ENCODE measurements at regions not wholly inside any gene's neighbourhood (a gene's known extent, or its start where the extent isn't known, plus 50 kb on each side); places are given as distances from the start of the nearest gene placed in this dataset.

DNA sequence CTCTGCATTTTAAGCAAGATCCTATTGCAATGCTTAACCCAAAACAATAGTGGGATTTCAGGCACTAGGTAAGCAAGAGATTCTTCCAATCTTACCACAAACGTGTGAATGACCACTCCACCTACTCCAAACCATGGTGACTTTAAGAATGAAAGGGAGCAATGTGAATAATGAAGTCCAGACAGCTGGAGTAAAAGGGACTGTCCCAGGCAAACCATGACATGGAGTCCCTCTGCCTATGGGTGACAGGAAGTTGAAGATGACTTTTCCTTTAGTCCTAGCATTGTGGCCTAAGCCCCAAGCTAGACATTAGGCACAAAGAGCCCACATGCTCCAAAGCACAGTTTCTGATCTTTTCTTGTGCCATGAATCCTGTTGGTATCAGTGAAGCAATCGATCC is 179.0 kb downstream of the SHQ1 start:
- Histone ChIP-seq H3K27me3 (no peaks in the 10 kb centered on the region), H3K79me2 (no peaks in the 10 kb centered on the region), H3K4me3 (no peak overlapping the region), H3K4me2 (no peak overlapping the region), H3K4me1 (ENCODE audit: insufficient read depth) (no peaks in the 10 kb centered on the region), H3K9me3 (ENCODE audit: low read depth) (no peaks in the 10 kb centered on the region), H3K27ac (no peak overlapping the region), H3K36me3 (replicated peaks; ENCODE audit: insufficient read depth, low read depth) (no peaks in the 10 kb centered on the region), H2AFZ (no peak overlapping the region), H4K20me1 (ENCODE audit: insufficient read depth, poor library complexity, severe bottlenecking) (no peaks in the 10 kb centered on the region), H3K9me2 (replicated peaks; ENCODE audit: insufficient read depth) (no peaks in the 10 kb centered on the region)
- DNase-seq (ENCODE audit: low spot score): no peak
- 84% methylated on average over 2 of the region's 2 CpGs for WGBS (ENCODE audit: low lambda C conversion rate, missing lambda C conversion rate)
- TF ChIP-seq, protein P1, sequence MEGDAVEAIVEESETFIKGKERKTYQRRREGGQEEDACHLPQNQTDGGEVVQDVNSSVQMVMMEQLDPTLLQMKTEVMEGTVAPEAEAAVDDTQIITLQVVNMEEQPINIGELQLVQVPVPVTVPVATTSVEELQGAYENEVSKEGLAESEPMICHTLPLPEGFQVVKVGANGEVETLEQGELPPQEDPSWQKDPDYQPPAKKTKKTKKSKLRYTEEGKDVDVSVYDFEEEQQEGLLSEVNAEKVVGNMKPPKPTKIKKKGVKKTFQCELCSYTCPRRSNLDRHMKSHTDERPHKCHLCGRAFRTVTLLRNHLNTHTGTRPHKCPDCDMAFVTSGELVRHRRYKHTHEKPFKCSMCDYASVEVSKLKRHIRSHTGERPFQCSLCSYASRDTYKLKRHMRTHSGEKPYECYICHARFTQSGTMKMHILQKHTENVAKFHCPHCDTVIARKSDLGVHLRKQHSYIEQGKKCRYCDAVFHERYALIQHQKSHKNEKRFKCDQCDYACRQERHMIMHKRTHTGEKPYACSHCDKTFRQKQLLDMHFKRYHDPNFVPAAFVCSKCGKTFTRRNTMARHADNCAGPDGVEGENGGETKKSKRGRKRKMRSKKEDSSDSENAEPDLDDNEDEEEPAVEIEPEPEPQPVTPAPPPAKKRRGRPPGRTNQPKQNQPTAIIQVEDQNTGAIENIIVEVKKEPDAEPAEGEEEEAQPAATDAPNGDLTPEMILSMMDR (IDR thresholded peaks at IDR 0.05; ENCODE audit: poor library complexity): no peak
- no peak for TF ChIP-seq EZH2phosphoT487 (IDR thresholded peaks at IDR 0.05; ENCODE audit: low read depth, severe bottlenecking, unreplicated experiment)
- TF ChIP-seq EZH2 (IDR thresholded peaks at IDR 0.05; ENCODE audit: borderline replicate concordance): no peak

DNA sequence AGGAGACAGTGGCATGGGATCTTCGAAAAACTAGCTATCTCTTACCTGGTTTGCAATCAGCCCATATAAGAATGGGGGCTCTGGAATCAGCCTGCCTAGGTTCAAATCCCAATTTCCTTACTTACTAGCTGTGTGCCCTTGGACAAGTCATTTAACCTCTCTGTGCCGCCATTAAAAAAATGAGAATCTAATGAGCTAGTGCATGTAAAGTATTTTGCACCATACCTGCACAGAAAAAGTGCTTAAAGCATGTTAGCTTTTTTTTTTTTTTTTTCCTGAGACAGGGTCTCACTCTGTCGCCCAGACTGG is 181.8 kb downstream of the SHQ1 start:
- Histone ChIP-seq H3K27me3 (no peaks in the 10 kb centered on the region), H3K4me3 (no peak overlapping the region), H3K4me1 (ENCODE audit: insufficient read depth) (no peaks in the 10 kb centered on the region), H3K9me3 (ENCODE audit: low read depth) (no peaks in the 10 kb centered on the region), H3K9me2 (replicated peaks; ENCODE audit: insufficient read depth) (no peaks in the 10 kb centered on the region), H3K4me2 (no peak overlapping the region), H3K79me2 (no peaks in the 10 kb centered on the region), H4K20me1 (ENCODE audit: insufficient read depth, poor library complexity, severe bottlenecking) (no peaks in the 10 kb centered on the region), H3K27ac (no peak overlapping the region), H2AFZ (no peak overlapping the region), H3K36me3 (replicated peaks; ENCODE audit: insufficient read depth, low read depth) (no peaks in the 10 kb centered on the region)
- TF ChIP-seq EZH2phosphoT487 (IDR thresholded peaks at IDR 0.05; ENCODE audit: low read depth, severe bottlenecking, unreplicated experiment) (no peak), EZH2 (IDR thresholded peaks at IDR 0.05; ENCODE audit: borderline replicate concordance) (no peak)
- TF ChIP-seq, protein P1 (IDR thresholded peaks at IDR 0.05; ENCODE audit: poor library complexity): no peak
- WGBS (ENCODE audit: low lambda C conversion rate, missing lambda C conversion rate): 88% methylated on average over 3 of the region's 3 CpGs
- DNase-seq (ENCODE audit: low spot score): no peak

DNA sequence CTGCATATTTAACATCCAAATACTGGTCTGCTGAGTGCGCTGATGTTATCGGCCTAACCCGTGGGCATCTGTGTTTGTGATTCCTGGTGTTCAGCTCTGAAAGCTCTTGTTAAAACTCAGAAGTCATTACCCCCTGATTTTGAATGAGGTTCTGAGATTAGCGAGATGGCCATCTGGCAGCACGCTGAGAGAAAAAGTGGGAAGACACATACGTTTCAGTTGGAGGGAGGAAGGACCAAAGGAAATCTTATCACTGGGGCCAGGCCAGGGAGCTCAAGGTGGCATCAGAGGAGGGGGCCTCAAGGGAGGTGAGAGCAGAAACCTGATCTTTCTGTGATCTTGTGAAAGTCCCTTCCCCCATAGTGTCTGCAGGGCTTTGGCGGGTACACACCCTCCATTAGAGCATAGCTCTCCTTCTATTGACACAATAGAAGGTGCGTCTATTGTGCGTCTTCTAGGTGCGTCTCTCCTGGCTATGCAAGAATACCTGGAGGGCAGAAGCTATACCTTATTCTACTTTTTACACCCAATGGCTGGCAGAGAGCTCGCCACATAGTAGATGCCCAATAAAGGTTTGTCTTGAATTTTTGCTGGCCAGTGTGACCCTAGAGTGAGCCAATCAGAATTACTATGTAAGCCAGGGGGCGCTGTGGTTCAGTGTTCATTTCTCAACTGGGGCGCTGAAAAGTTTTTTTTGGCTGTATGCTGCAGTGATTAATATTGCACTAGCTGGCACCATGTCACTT is 182.4 kb downstream of the SHQ1 start:
- 44% methylated on average over 13 of the region's 13 CpGs for WGBS (ENCODE audit: low lambda C conversion rate, missing lambda C conversion rate)
- no peak for DNase-seq (ENCODE audit: low spot score)
- no peak for TF ChIP-seq EZH2phosphoT487 (IDR thresholded peaks at IDR 0.05; ENCODE audit: low read depth, severe bottlenecking, unreplicated experiment)
- TF ChIP-seq, protein P1 (IDR thresholded peaks at IDR 0.05; ENCODE audit: poor library complexity): peak; percentile 46

More for the DNA sequence above, 182.4 kb downstream of the SHQ1 start:
- Histone ChIP-seq H3K4me3 (no peak overlapping the region), H3K79me2 (no peaks in the 10 kb centered on the region), H3K4me2 (no peak overlapping the region), H2AFZ (no peak overlapping the region), H3K9me2 (replicated peaks; ENCODE audit: insufficient read depth) (no peaks in the 10 kb centered on the region), H3K27ac (no peak overlapping the region), H4K20me1 (ENCODE audit: insufficient read depth, poor library complexity, severe bottlenecking) (no peaks in the 10 kb centered on the region), H3K9me3 (ENCODE audit: low read depth) (no peaks in the 10 kb centered on the region), H3K27me3 (no peaks in the 10 kb centered on the region), H3K36me3 (replicated peaks; ENCODE audit: insufficient read depth, low read depth) (no peaks in the 10 kb centered on the region), H3K4me1 (ENCODE audit: insufficient read depth) (peaks cover under 1% of the 10 kb centered on the region)

All from hepatocyte (in vitro differentiated cells).